ENCODE measurements at regions not wholly inside any gene's neighbourhood (a gene's known extent, or its start where the extent isn't known, plus 50 kb on each side); places are given as distances from the start of the nearest gene placed in this dataset.

DNA sequence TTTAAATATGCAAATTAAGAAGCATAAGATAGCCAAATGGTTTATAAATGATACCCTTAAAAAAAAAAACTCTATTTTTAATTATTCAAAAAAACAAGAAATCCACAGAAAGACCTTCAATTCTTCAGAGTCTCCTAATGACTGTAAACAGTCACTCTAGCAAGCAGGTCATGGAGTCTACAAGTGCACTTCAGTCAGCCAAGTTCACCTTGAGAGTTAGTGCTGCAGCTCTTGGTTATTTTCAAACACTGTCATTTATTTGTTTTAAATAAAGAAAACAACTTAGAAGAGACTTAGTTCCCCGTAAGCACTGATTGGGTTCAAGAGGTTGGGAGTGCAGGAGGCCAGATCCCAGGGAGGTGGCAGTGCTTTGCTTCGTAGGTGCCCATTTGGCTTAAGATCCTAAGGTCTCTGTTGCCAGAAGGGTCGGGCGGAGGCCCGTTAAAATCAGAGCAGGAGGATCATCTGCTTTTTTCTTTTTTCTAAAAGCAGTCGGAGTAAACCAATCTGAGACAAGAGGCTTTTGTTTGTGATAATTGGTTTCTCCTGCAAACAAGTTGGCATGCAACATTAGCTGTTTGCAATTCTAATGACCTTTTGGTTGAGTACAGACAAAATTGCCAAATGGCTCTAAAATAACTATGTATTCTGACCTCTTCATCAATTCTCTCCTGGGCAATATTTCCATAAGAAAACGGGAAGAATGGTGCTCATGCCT lies 86.4 kb upstream of the ELMO1 start:
- DNase-seq (ENCODE audit: low read depth), result no peak
- TF ChIP-seq CTCF (conservative IDR thresholded peaks at IDR 0.05; ENCODE audit: low read depth, low read length), result no peak
- H3K4me3 ChIP-seq (ENCODE audit: low read length), result no peak overlapping the region

DNA sequence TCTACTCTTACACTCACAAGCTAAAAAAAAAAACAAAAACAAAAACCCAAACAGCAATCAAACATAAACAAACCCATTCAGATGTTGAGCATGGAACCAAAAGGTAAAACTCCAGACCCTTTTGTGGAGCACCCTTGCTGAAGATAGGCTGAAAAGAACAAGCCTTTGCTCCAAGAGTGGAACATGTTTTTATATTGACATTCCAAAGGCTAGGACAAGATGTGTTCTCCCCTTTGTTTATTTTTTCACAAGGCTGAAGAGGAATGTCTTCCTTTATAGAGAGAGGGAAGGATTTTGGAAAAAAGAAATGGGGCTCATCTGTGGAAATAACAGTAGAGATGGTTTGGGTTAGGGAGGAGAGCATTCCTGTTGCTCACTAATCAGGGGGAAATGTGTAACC lies 87.2 kb upstream of the ELMO1 start:
- no peak overlapping the region for H3K4me3 ChIP-seq (ENCODE audit: low read length)
- no peak for TF ChIP-seq CTCF (conservative IDR thresholded peaks at IDR 0.05; ENCODE audit: low read depth, low read length)
- no peak for DNase-seq (ENCODE audit: low read depth)

- H3K4me3 ChIP-seq (ENCODE audit: low read length), result no peak overlapping the region
- no peak for TF ChIP-seq CTCF (conservative IDR thresholded peaks at IDR 0.05; ENCODE audit: low read depth, low read length)
- no peak for DNase-seq (ENCODE audit: low read depth)
Observed at GRCh38 chr7:37536706-37537105, 88.0 kb upstream of the ELMO1 start.

GRCh38 chr7:37537439-37537838 lies 88.8 kb upstream of the ELMO1 start:
- no peak overlapping the region for H3K4me3 ChIP-seq (ENCODE audit: low read length)
- DNase-seq (ENCODE audit: low read depth), result no peak
- TF ChIP-seq CTCF (conservative IDR thresholded peaks at IDR 0.05; ENCODE audit: low read depth, low read length), result no peak

DNA sequence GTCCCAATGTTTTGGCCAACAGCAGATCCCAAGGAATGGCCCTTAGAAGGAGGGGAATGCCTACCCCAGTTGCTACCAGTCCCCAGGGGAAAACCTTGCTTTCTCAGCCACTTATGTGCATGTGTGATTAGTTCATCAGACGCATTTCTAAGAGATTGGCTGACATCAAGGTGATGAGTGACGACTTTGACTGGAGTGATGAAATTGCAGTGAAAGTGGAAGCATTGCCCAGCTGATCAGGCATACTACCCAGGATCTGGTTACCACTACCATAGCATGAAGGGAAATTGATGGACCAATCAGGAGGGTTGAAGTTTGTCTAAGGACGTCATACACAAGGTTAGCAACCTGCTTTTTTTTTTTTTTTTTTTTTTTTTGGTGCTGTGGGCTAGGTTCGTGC lies 90.3 kb upstream of the ELMO1 start:
- TF ChIP-seq CTCF (conservative IDR thresholded peaks at IDR 0.05; ENCODE audit: low read depth, low read length), result no peak
- DNase-seq (ENCODE audit: low read depth), result no peak

GRCh38 chr7:37540917-37541316 lies 92.3 kb upstream of the ELMO1 start:
- no peak overlapping the region for H3K4me3 ChIP-seq (ENCODE audit: low read length)
- no peak for DNase-seq (ENCODE audit: low read depth)

More for the DNA sequence above, 90.3 kb upstream of the ELMO1 start:
- H3K4me3 ChIP-seq (ENCODE audit: low read length), result no peak overlapping the region

More at GRCh38 chr7:37540917-37541316, 92.3 kb upstream of the ELMO1 start:
- TF ChIP-seq CTCF (conservative IDR thresholded peaks at IDR 0.05; ENCODE audit: low read depth, low read length), result no peak
